Brain microvascular endothelial cell (primary cell): ENCODE measurements at regions not wholly inside any gene's neighbourhood (a gene's known extent, or its start where the extent isn't known, plus 50 kb on each side); places are given as distances from the start of the nearest gene placed in this dataset.

Source experiments
- DNase-seq: peaks from one replicate; pipeline ENCODE4 v3.0.0-alpha.2; 2020
- H3K27ac ChIP-seq: fragments of 250-450 bp; sonication (Bioruptor Pico); 2 replicates; pipeline ENCODE4 v1.5.1; 2020; ENCODE audit warnings: mild to moderate bottlenecking, moderate library complexity
- H3K27me3 ChIP-seq: fragments of 250-450 bp; sonication (Bioruptor Pico); replicated peaks from 2 replicates; pipeline ENCODE4 v1.5.1; 2020; ENCODE audit warnings: mild to moderate bottlenecking
- H3K36me3 ChIP-seq: fragments of 250-450 bp; sonication (Bioruptor Pico); replicated peaks from 2 replicates; pipeline ENCODE4 v1.5.1; 2020; ENCODE audit warnings: mild to moderate bottlenecking
- H3K4me3 ChIP-seq: 2 replicates; pipeline ENCODE4 v1.5.1; 2011; ENCODE audit warnings: low read depth, mild to moderate bottlenecking, control low read depth, low read length, moderate library complexity
- CTCF ChIP-seq: IDR thresholded peaks from 2 replicates; pipeline ENCODE4 v1.5.1; 2011; ENCODE audit warnings: low read depth, mild to moderate bottlenecking, moderate library complexity, low read length, control low read depth, inconsistent platforms; ENCODE audit errors: missing control alignments
- in situ Hi-C: cut with HindIII; loops from 2 replicates; pipeline ENCODE4 v1.10.0; 2017; ENCODE audit warnings: low sequenced_read_pairs, low pct_ligation_motif_present

GRCh38 chr2:222799262-222799918 is 61.4 kb upstream of the ACSL3 start:
- no peak for TF ChIP-seq CTCF
- no peak overlapping the region for H3K27ac ChIP-seq
- H3K27me3 ChIP-seq = no peaks in the 10 kb centered on the region
- in situ Hi-C loops = no loop called here
- H3K36me3 ChIP-seq = no peaks in the 10 kb centered on the region
- DNase-seq = no peak
- no peak overlapping the region for H3K4me3 ChIP-seq

GRCh38 chr2:222802514-222803196 is 58.2 kb upstream of the ACSL3 start:
- no peak for DNase-seq
- in situ Hi-C loops = no loop called here
- TF ChIP-seq CTCF = no peak
- no peaks in the 10 kb centered on the region for H3K27me3 ChIP-seq
- H3K36me3 ChIP-seq = no peaks in the 10 kb centered on the region
- H3K27ac ChIP-seq = no peak overlapping the region
- no peak overlapping the region for H3K4me3 ChIP-seq

- no peak for TF ChIP-seq CTCF
- no peaks in the 10 kb centered on the region for H3K36me3 ChIP-seq
- in situ Hi-C loops = no loop called here
- no peak overlapping the region for H3K4me3 ChIP-seq
- H3K27ac ChIP-seq = no peak overlapping the region
- H3K27me3 ChIP-seq = no peaks in the 10 kb centered on the region
- no peak for DNase-seq
Observed at GRCh38 chr2:222804351-222804750, 56.5 kb upstream of the ACSL3 start.

- no peak for DNase-seq
- no peaks in the 10 kb centered on the region for H3K27me3 ChIP-seq
Observed at GRCh38 chr2:222805591-222806304, 55.1 kb upstream of the ACSL3 start.

GRCh38 chr2:222806526-222807137 is 54.2 kb upstream of the ACSL3 start:
- no peaks in the 10 kb centered on the region for H3K27me3 ChIP-seq
- in situ Hi-C loops = no loop called here
- no peaks in the 10 kb centered on the region for H3K36me3 ChIP-seq
- TF ChIP-seq CTCF = no peak
- H3K4me3 ChIP-seq = no peak overlapping the region
- no peak for DNase-seq
- no peak overlapping the region for H3K27ac ChIP-seq

More at GRCh38 chr2:222805591-222806304, 55.1 kb upstream of the ACSL3 start:
- H3K27ac ChIP-seq = no peak overlapping the region
- no peaks in the 10 kb centered on the region for H3K36me3 ChIP-seq
- TF ChIP-seq CTCF = no peak
- in situ Hi-C loops = no loop called here
- no peak overlapping the region for H3K4me3 ChIP-seq
